ENCODE measurements at regions not wholly inside any gene's neighbourhood (a gene's known extent, or its start where the extent isn't known, plus 50 kb on each side); places are given as distances from the start of the nearest gene placed in this dataset.
"Not testable (repeated sequence)": the region's sequence is repeated elsewhere in the genome, so short reads cannot be mapped to it uniquely, and the experiment has no call there.

DNA sequence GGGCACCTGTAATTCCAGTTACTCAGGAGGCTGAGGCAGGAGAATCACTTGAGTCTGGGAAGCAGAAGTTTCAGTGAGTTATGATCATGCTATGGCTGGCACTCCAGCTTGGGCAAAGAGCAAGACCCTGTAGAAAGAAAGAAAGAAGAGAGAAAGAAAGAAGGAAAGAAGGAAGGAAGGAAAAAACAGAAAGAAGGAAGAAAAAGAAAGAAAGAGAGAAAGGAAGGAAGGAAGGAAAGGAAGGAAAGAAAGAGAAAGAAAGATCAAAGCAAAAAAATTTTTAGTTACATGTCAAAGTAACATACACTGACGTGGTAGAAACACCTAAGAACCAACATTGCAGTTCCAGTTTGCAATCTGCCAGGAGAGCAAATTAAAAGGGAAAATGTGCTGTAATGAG lies 73.8 kb upstream of the JCAD start:
- POLR2A ChIA-PET (ENCODE audit: low non-redundant PET), result no interaction called here
- DNase-seq (ENCODE audit: low spot score), result no peak
- H3K27ac ChIP-seq, result no peak overlapping the region
- TF ChIP-seq, protein P1, sequence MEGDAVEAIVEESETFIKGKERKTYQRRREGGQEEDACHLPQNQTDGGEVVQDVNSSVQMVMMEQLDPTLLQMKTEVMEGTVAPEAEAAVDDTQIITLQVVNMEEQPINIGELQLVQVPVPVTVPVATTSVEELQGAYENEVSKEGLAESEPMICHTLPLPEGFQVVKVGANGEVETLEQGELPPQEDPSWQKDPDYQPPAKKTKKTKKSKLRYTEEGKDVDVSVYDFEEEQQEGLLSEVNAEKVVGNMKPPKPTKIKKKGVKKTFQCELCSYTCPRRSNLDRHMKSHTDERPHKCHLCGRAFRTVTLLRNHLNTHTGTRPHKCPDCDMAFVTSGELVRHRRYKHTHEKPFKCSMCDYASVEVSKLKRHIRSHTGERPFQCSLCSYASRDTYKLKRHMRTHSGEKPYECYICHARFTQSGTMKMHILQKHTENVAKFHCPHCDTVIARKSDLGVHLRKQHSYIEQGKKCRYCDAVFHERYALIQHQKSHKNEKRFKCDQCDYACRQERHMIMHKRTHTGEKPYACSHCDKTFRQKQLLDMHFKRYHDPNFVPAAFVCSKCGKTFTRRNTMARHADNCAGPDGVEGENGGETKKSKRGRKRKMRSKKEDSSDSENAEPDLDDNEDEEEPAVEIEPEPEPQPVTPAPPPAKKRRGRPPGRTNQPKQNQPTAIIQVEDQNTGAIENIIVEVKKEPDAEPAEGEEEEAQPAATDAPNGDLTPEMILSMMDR (conservative IDR thresholded peaks at IDR 0.05; ENCODE audit: low read depth), result no peak
- CTCF ChIA-PET, result no interaction called here

DNA sequence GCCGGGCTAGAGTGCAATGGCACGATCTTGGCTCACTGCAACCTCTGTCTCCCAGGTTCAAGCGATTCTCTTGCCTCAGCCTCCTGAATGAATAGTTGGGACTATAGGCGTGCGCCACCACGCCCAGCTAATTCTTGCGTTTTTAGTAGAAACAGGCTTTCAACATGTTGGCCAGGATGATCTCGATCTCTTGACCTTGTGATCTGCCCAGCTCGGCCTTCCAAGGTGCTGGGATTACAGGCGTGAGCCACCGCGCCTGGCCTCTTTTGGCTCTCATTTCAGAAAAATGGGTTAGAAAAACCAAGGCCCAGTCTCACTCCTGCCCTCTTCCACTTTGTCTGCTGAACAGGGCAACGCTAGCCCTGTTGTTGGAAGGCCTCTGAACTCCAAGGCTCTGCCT lies 72.0 kb upstream of the JCAD start:
- CTCF ChIA-PET; H3K27ac ChIP-seq; POLR2A ChIA-PET (ENCODE audit: low non-redundant PET); DNase-seq (ENCODE audit: low spot score): not testable (repeated sequence)

DNA sequence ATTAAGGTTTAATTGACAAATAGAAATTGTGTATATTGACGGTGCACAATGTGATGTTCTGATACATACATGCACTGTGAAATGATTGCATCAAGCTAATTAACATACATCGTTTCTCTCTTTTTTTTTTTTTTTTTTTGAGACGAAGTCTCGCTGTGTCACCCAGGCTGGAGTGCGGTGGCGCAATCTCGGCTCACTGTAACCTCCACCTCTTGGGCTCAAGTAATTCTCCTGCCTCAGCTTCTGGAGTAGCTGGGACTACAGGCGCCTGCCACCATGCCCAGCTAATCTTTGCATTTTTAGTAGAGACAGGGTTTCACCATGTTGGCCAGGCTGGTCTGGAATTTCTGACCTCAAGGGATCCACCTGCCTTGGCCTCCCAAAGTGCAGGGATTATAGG lies 69.9 kb upstream of the JCAD start:
- CTCF ChIA-PET, result interaction anchor here (0.6 to 1.1 kb wide), 2 partner anchors 14 to 131 kb away, joined by 3 read pairs; no protein-coding TSS in a partner anchor
- DNase-seq (ENCODE audit: low spot score); POLR2A ChIA-PET (ENCODE audit: low non-redundant PET): not testable (repeated sequence)

DNA sequence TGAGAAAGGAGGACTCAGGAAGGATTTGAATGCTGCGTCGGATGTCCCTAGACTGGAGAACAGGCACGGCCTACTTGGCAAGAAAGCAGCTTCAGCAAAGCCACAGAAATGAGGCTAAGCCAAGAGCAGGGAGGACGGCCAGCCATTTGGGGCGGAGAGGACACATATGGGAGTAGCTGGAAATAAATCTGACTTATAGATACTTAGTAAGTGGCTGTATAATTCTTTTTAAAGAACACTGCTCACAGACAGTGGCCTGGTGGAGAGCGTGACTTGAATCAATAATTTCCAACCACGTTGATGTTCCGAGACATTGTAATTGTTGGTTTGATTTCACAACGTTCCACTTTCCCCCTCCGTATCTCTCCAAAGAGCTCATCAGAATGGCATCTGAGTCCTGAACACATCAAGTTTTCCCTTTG lies 67.7 kb upstream of the JCAD start:
- H3K27ac ChIP-seq, result no peak overlapping the region
- CTCF ChIA-PET, result no interaction called here
- DNase-seq (ENCODE audit: low spot score), result no peak
- POLR2A ChIA-PET (ENCODE audit: low non-redundant PET), result no interaction called here
- TF ChIP-seq, protein P1 (conservative IDR thresholded peaks at IDR 0.05; ENCODE audit: low read depth), result no peak

More for the DNA sequence above, 69.9 kb upstream of the JCAD start:
- H3K27ac ChIP-seq, result not testable (repeated sequence)

DNA sequence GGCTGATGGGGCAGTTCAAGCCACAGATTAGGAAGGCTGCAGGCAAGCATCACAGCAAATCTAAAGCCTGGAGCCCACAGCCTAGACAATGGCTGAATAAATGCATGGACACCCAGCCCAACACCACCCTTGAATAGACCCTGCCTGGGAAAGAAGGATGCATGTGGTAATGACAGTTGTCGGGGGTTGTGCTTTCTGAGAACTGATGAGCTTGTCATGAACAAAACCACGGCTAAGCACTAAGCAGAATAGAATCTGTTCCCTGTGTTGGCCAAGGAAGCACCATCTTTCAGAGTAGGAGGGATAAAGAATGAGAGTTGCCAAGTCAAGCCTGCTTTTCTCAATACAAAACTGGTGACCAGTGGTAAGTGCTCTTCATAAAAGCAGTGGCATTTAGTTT lies 66.1 kb upstream of the JCAD start:
- TF ChIP-seq, protein P1 (conservative IDR thresholded peaks at IDR 0.05; ENCODE audit: low read depth), result no peak
- no peak overlapping the region for H3K27ac ChIP-seq
- ChIA-PET POLR2A (ENCODE audit: low non-redundant PET) (no interaction called here), CTCF (interaction anchor here (0.5 kb wide), 1 partner anchor 545 kb away, joined by 3 read pairs; no protein-coding TSS in a partner anchor)
- DNase-seq (ENCODE audit: low spot score), result no peak

DNA sequence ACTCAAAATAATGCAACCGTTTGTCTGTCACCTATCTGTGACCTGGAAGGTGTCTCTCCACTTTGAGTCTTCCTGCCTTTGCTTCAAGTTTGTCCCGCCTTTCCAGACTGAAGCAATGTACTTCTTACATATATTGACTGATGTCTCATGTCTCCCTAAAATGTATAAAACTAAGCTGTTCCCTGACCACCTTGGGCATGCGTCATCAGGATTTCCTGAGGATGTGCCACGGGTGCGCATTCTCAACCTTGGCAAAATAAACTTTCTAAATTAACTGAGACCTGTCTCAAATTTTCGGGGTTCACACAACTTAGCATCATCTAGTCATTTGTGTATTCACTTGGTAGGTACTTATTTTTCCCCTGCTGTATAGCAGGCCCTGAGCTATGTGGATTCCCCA lies 65.3 kb upstream of the JCAD start:
- TF ChIP-seq, protein P1 (conservative IDR thresholded peaks at IDR 0.05; ENCODE audit: low read depth), result no peak
- ChIA-PET CTCF (interaction anchor here (0.5 kb wide), 1 partner anchor 546 kb away, joined by 3 read pairs; no protein-coding TSS in a partner anchor), POLR2A (ENCODE audit: low non-redundant PET) (no interaction called here)
- no peak for DNase-seq (ENCODE audit: low spot score)
- no peak overlapping the region for H3K27ac ChIP-seq

DNA sequence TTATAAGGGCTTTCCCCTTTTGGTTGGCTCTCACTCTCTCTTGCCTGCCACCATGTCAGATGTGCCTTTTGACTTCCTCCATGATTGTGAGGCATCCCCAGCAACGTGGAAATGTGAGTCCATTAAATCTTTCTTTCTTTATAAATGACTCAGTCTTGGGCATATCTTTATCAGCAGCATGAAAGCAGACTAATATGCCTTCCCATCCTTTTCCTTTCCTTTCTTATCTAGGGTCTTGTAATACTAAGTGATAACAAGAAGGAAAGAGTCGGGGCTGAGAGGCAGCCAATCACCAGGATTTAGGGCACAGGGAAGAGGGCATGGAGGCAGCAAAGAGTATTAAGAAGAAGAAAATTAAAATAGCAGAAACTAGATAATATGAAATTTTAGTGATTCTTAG lies 62.0 kb upstream of the JCAD start:
- no peak overlapping the region for H3K27ac ChIP-seq
- CTCF ChIA-PET, result no interaction called here
- DNase-seq (ENCODE audit: low spot score), result no peak
- POLR2A ChIA-PET (ENCODE audit: low non-redundant PET), result no interaction called here
- TF ChIP-seq, protein P1 (conservative IDR thresholded peaks at IDR 0.05; ENCODE audit: low read depth), result no peak

DNA sequence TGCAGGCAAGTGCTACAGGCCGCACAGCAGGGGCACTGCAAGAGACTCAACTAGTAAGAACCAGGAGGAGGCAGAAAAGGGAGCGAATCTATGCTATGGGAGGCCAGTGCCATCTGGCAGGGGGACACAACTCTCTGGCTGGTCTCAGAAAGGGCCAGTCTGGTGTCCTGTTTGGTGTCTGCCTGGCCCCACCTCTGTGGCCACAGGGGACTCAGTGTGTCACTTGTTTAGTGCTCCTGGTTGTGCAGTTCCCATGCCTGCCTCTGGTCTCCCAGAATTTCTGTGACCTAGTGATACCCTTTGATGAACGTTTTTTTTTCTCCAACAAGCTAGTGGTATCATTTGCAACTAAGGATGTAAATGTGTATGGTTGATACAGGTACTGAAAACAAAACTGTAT lies 59.2 kb upstream of the JCAD start:
- CTCF ChIA-PET, result interaction anchor here (0.5 to 0.7 kb wide), 2 partner anchors 57 to 75 kb away, joined by 3 read pairs; no protein-coding TSS in a partner anchor

More for the DNA sequence above, 59.2 kb upstream of the JCAD start:
- no peak overlapping the region for H3K27ac ChIP-seq
- POLR2A ChIA-PET (ENCODE audit: low non-redundant PET), result no interaction called here
- DNase-seq (ENCODE audit: low spot score), result no peak
- TF ChIP-seq, protein P1 (conservative IDR thresholded peaks at IDR 0.05; ENCODE audit: low read depth), result no peak

All from RWPE1 (cell line).